CD14-positive monocyte (primary cell): ENCODE measurements at regions not wholly inside any gene's neighbourhood (a gene's known extent, or its start where the extent isn't known, plus 50 kb on each side); places are given as distances from the start of the nearest gene placed in this dataset.

Source experiments
- DNase-seq, 3 donors: peaks; one replicate each; pipeline ENCODE4 v3.0.0-alpha.2; 2011 to 2022
- H2AFZ ChIP-seq: 2 replicates; pipeline ENCODE4 v1.6.0; 2012; ENCODE audit warnings: mild to moderate bottlenecking, low read depth, low read length, inconsistent platforms; ENCODE audit not compliant: insufficient read depth, poor library complexity, severe bottlenecking
- H3K27ac ChIP-seq, 2 donors: 1 replicate in 1 of 2; 2 replicates in 1 of 2; pipeline ENCODE4 v1.5.1; 2012 to 2013; ENCODE audit warnings: low read length in 2 of 2, control low read depth in 1 of 2, inconsistent platforms in 1 of 2, low read depth in 1 of 2, mild to moderate bottlenecking in 1 of 2
- H3K27me3 ChIP-seq, 2 donors: one replicate each; pipeline versions ENCODE4 v1.6.0 to v1.6.1; 2011 to 2013; ENCODE audit warnings: low read length in 2 of 2; ENCODE audit not compliant: control insufficient read depth in 2 of 2, insufficient read depth in 2 of 2
- H3K36me3 ChIP-seq, 2 donors: replicated peaks in 1 of 2; 1 replicate in 1 of 2; 2 replicates in 1 of 2; pipeline versions ENCODE4 v1.5.1 to v1.6.1; 2012 to 2013; ENCODE audit warnings: low read length in 2 of 2, control low read depth in 1 of 2, inconsistent platforms in 1 of 2, mild to moderate bottlenecking in 1 of 2; ENCODE audit not compliant: insufficient read depth in 2 of 2, control insufficient read depth in 1 of 2
- H3K4me1 ChIP-seq, 2 donors: 1 replicate in 1 of 2; 2 replicates in 1 of 2; pipeline versions ENCODE4 v1.5.1 to v1.6.1; 2012 to 2013; ENCODE audit warnings: low read length in 2 of 2, control low read depth in 1 of 2, inconsistent platforms in 1 of 2, mild to moderate bottlenecking in 1 of 2, moderate library complexity in 1 of 2; ENCODE audit not compliant: insufficient read depth in 2 of 2, control insufficient read depth in 1 of 2
- H3K4me2 ChIP-seq: replicated peaks from 2 replicates; pipeline ENCODE3; 2012; ENCODE audit warnings: low read length, moderate library complexity, mild to moderate bottlenecking; ENCODE audit not compliant: poor library complexity, severe bottlenecking; ENCODE audit errors: extremely low read depth
- H3K4me3 ChIP-seq, 3 experiments: fragments of 200-600 bp in 1 of 3; sonication (generic) in 1 of 3; replicated peaks in 1 of 3; 1 replicate in 2 of 3; 2 replicates in 1 of 3; pipeline ENCODE4 v1.5.1; 2011 to 2013; ENCODE audit warnings: low read length in 3 of 3, mild to moderate bottlenecking in 3 of 3, control low read depth in 2 of 3, low read depth in 2 of 3, inconsistent platforms in 1 of 3, moderate library complexity in 1 of 3
- H3K79me2 ChIP-seq: 2 replicates; pipeline ENCODE4 v1.6.0; 2012; ENCODE audit warnings: mild to moderate bottlenecking, control low read depth, inconsistent platforms, low read length, moderate library complexity; ENCODE audit not compliant: insufficient read depth
- H3K9ac ChIP-seq: 2 replicates; pipeline ENCODE4 v1.6.0; 2017; ENCODE audit warnings: low read length, mild to moderate bottlenecking; ENCODE audit not compliant: insufficient read depth, poor library complexity, severe bottlenecking
- H3K9me3 ChIP-seq, 2 donors: replicated peaks in 1 of 2; 1 replicate in 1 of 2; 2 replicates in 1 of 2; pipeline versions ENCODE4 v1.5.1 to v1.6.1; 2012 to 2013; ENCODE audit warnings: low read length in 2 of 2, control low read depth in 1 of 2; ENCODE audit not compliant: control insufficient read depth in 1 of 2, insufficient read depth in 1 of 2
- H4K20me1 ChIP-seq: 2 replicates; pipeline ENCODE4 v1.6.0; 2012; ENCODE audit warnings: mild to moderate bottlenecking, low read length, control low read depth, moderate library complexity; ENCODE audit not compliant: insufficient read depth
- H3K27ac Mint-ChIP-seq, 7 donors: one replicate each; pipeline ENCODE4 v1.8.0; 2020; ENCODE audit warnings: mild to moderate bottlenecking in 7 of 7, mixed read lengths in 7 of 7, moderate library complexity in 6 of 7, inconsistent platforms in 2 of 7
- H3K27me3 Mint-ChIP-seq, 3 donors: one replicate each; pipeline ENCODE4 v1.8.0; 2021 to 2022; ENCODE audit warnings: low read depth in 3 of 3, mild to moderate bottlenecking in 3 of 3, mixed read lengths in 3 of 3, moderate library complexity in 3 of 3, inconsistent platforms in 1 of 3
- H3K36me3 Mint-ChIP-seq, 2 donors: one replicate each; pipeline ENCODE4 v1.8.0; 2020; ENCODE audit warnings: mixed read lengths in 2 of 2, inconsistent platforms in 1 of 2, mild to moderate bottlenecking in 1 of 2
- H3K4me1 Mint-ChIP-seq: one replicate; pipeline ENCODE4 v1.8.0; 2020; ENCODE audit warnings: mild to moderate bottlenecking, mixed read lengths
- H3K4me3 Mint-ChIP-seq, 2 donors: one replicate each; pipeline ENCODE4 v1.8.0; 2020; ENCODE audit warnings: mild to moderate bottlenecking in 2 of 2, mixed read lengths in 2 of 2, moderate library complexity in 1 of 2
- H3K9me3 Mint-ChIP-seq, 7 donors: one replicate each; pipeline ENCODE4 v1.8.0; 2020 to 2022; ENCODE audit warnings: mixed read lengths in 7 of 7, mild to moderate bottlenecking in 6 of 7, moderate library complexity in 6 of 7, inconsistent platforms in 2 of 7
- CTCF ChIP-seq: fragments of 200-600 bp; IDR thresholded peaks from one replicate; pipeline ENCODE4 v1.8.0; 2022; ENCODE audit warnings: antibody characterized with exemption, mild to moderate bottlenecking
- WGBS: methylation state at CpG from one replicate; pipeline ENCODE4 v1.1.5; 2013; ENCODE audit warnings: missing lambda C conversion rate; ENCODE audit not compliant: insufficient coverage; 5-methylcytosine and 5-hydroxymethylcytosine counted together
- intact Hi-C, 2 donors: fragments of 100-400 bp; cut with micrococcal nuclease; formaldehyde crosslinking; loops; one replicate each; pipeline versions ENCODE4 v1.15.0 to v1.15.1; 2023

- no peak overlapping the region for H3K4me3 Mint-ChIP-seq
- WGBS = no CpG with 5 or more reads among the region's 1 CpG
- H4K20me1 ChIP-seq = no peaks in the 10 kb centered on the region
- no peaks in the 10 kb centered on the region for H3K4me1 ChIP-seq
- no peaks in the 10 kb centered on the region for H3K27me3 ChIP-seq
- H3K27ac Mint-ChIP-seq = no peak overlapping the region
- no peak overlapping the region for H3K4me2 ChIP-seq
- no peak overlapping the region for H3K9ac ChIP-seq
- no peak for DNase-seq
- H3K27me3 Mint-ChIP-seq = no peaks in the 10 kb centered on the region
- intact Hi-C loops = no loop called here
- H3K36me3 ChIP-seq = no peaks in the 10 kb centered on the region
- no peak overlapping the region for H3K4me3 ChIP-seq
- no peaks in the 10 kb centered on the region for H3K9me3 Mint-ChIP-seq
- H3K4me1 Mint-ChIP-seq = peaks cover 1% of the 10 kb centered on the region
- H2AFZ ChIP-seq = no peak overlapping the region
- no peak overlapping the region for H3K27ac ChIP-seq
- no peaks in the 10 kb centered on the region for H3K36me3 Mint-ChIP-seq
- no peaks in the 10 kb centered on the region for H3K9me3 ChIP-seq
- TF ChIP-seq CTCF = no peak
- no peaks in the 10 kb centered on the region for H3K79me2 ChIP-seq
Observed at GRCh38 chr12:17640615-17641014, 449.4 kb downstream of the RERGL start.

GRCh38 chr12:17618831-17619230 lies 471.2 kb downstream of the RERGL start:
- Histone ChIP-seq H3K4me1 (no peaks in the 10 kb centered on the region), H2AFZ (no peak overlapping the region), H3K79me2 (no peaks in the 10 kb centered on the region), H4K20me1 (no peaks in the 10 kb centered on the region), H3K27me3 (no peaks in the 10 kb centered on the region), H3K4me2 (no peak overlapping the region), H3K27ac (no peak overlapping the region), H3K4me3 (no peak overlapping the region), H3K9ac (no peak overlapping the region), H3K36me3 (no peaks in the 10 kb centered on the region), H3K9me3 (peaks cover 5 to 9% of the 10 kb centered on the region in 2 donors)
- TF ChIP-seq CTCF = no peak
- H3K9me3 Mint-ChIP-seq = peaks cover 0 to 14% (median 8%) of the 10 kb centered on the region in 7 donors
- no peak overlapping the region for H3K4me3 Mint-ChIP-seq
- H3K36me3 Mint-ChIP-seq = no peaks in the 10 kb centered on the region
- H3K4me1 Mint-ChIP-seq = no peaks in the 10 kb centered on the region
- H3K27me3 Mint-ChIP-seq = no peaks in the 10 kb centered on the region
- DNase-seq = no peak
- H3K27ac Mint-ChIP-seq = no peak overlapping the region
- WGBS = 63% methylated on average over 1 of the region's 2 CpGs
- intact Hi-C loops = no loop called here
